ENCODE measurements at regions not wholly inside any gene's neighbourhood (a gene's known extent, or its start where the extent isn't known, plus 50 kb on each side); places are given as distances from the start of the nearest gene placed in this dataset.

DNA sequence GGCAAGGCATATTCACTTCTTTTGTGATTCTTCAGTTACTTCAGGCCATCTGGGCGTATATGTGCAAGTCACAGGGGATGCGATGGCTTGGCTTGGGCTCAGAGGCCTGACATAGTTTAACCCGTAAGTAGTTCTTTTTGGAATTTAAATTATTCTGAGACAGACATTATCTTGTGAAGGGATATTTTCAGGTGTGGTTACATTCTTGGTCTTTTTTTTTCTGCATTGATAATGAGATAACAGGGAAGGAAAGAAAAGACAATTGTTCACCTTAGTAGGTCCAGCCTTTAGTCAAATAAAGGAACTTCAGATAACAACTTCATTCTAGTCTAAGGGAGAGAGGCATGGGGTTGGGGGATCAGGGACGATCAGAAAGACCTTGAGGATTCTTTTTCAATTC is 74.8 kb downstream of the TEX13C start:
- no peak overlapping the region for H3K27ac ChIP-seq
- H3K4me3 ChIP-seq, result no peak overlapping the region
- H3K27me3 ChIP-seq, result no peaks in the 10 kb centered on the region
- H3K4me1 ChIP-seq, result no peaks in the 10 kb centered on the region
- TF ChIP-seq, protein P1, sequence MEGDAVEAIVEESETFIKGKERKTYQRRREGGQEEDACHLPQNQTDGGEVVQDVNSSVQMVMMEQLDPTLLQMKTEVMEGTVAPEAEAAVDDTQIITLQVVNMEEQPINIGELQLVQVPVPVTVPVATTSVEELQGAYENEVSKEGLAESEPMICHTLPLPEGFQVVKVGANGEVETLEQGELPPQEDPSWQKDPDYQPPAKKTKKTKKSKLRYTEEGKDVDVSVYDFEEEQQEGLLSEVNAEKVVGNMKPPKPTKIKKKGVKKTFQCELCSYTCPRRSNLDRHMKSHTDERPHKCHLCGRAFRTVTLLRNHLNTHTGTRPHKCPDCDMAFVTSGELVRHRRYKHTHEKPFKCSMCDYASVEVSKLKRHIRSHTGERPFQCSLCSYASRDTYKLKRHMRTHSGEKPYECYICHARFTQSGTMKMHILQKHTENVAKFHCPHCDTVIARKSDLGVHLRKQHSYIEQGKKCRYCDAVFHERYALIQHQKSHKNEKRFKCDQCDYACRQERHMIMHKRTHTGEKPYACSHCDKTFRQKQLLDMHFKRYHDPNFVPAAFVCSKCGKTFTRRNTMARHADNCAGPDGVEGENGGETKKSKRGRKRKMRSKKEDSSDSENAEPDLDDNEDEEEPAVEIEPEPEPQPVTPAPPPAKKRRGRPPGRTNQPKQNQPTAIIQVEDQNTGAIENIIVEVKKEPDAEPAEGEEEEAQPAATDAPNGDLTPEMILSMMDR (IDR thresholded peaks at IDR 0.05), result no peak
- no peaks in the 10 kb centered on the region for H3K36me3 ChIP-seq
- intact Hi-C loops (cut with DNase I), result no loop called here
- H3K9me3 ChIP-seq, result no peaks in the 10 kb centered on the region
- no peak for DNase-seq (ENCODE audit: low spot score in 2 of 2)

DNA sequence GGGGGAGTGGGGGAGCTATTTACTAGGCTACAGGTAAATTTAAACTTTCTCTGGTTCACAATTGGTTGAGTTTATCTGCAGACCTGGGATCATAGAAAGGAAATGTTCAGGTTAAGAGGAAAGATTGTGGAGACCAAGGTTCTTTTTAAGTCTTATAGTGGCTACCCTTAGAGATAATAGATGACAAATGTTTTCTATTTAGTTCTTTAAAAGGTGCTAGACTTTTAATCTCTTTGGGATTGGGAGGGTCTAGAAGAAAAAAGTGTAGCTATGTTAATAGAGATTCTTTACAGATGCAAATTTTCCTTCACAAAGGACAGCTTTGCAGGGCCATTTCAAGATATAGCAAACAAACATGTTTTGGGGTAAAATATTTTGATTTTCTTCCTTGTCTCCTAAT is 76.0 kb downstream of the TEX13C start:
- TF ChIP-seq, protein P1 (IDR thresholded peaks at IDR 0.05), result no peak
- Histone ChIP-seq H3K27me3 (no peaks in the 10 kb centered on the region), H3K9me3 (no peaks in the 10 kb centered on the region), H3K27ac (no peak overlapping the region), H3K36me3 (no peaks in the 10 kb centered on the region), H3K4me3 (no peak overlapping the region), H3K4me1 (no peaks in the 10 kb centered on the region)
- DNase-seq (ENCODE audit: low spot score in 2 of 2), result no peak
- intact Hi-C loops (cut with DNase I), result no loop called here

GRCh38 chrX:125398959-125399440 is 79.3 kb downstream of the TEX13C start:
- TF ChIP-seq, protein P1 (IDR thresholded peaks at IDR 0.05), result no peak
- DNase-seq (ENCODE audit: low spot score in 2 of 2), result no peak
- intact Hi-C loops (cut with DNase I), result no loop called here

GRCh38 chrX:125402807-125403206 is 83.1 kb downstream of the TEX13C start:
- Histone ChIP-seq H3K4me3 (no peak overlapping the region), H3K36me3 (no peaks in the 10 kb centered on the region), H3K9me3 (no peaks in the 10 kb centered on the region), H3K27me3 (no peaks in the 10 kb centered on the region), H3K27ac (no peak overlapping the region), H3K4me1 (no peaks in the 10 kb centered on the region)
- DNase-seq (ENCODE audit: low spot score in 2 of 2), result no peak
- TF ChIP-seq, protein P1 (IDR thresholded peaks at IDR 0.05), result no peak
- intact Hi-C loops (cut with DNase I), result no loop called here

More at GRCh38 chrX:125398959-125399440, 79.3 kb downstream of the TEX13C start:
- H3K9me3 ChIP-seq, result no peaks in the 10 kb centered on the region
- no peak overlapping the region for H3K4me3 ChIP-seq
- no peaks in the 10 kb centered on the region for H3K27me3 ChIP-seq
- no peak overlapping the region for H3K27ac ChIP-seq
- no peaks in the 10 kb centered on the region for H3K36me3 ChIP-seq
- no peaks in the 10 kb centered on the region for H3K4me1 ChIP-seq

DNA sequence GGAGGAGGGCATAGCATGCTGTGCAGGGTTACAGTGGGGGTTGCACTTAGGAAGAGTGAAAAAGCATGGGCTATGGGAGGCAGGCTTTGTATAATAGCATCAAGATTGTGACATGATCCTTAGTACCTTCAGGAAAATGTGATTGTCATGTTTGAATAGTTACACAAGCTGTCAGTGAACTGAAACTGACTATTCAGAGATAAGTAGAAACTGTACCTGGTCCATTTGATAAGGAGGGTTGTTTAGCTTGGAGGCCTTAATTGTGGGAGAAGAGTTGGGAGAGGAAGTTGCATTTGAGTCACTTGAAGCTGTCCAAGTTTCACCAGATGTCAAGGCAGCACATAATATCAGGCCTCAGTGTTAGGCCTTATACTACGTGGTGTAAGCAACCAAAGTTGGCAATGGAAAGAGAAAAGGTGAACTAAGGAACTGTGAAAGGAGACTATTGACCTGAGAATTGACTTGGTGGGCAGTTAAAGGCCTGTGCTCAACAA is 85.0 kb downstream of the TEX13C start:
- intact Hi-C loops (cut with DNase I), result no loop called here
- DNase-seq (ENCODE audit: low spot score in 2 of 2), result no peak
- TF ChIP-seq, protein P1 (IDR thresholded peaks at IDR 0.05), result no peak
- no peaks in the 10 kb centered on the region for H3K36me3 ChIP-seq
- H3K27ac ChIP-seq, result no peak overlapping the region
- no peak overlapping the region for H3K4me3 ChIP-seq
- H3K9me3 ChIP-seq, result no peaks in the 10 kb centered on the region
- no peaks in the 10 kb centered on the region for H3K27me3 ChIP-seq
- H3K4me1 ChIP-seq, result no peaks in the 10 kb centered on the region

GRCh38 chrX:125405339-125405738 is 85.7 kb downstream of the TEX13C start:
- no peaks in the 10 kb centered on the region for H3K9me3 ChIP-seq
- H3K4me3 ChIP-seq, result no peak overlapping the region
- no peaks in the 10 kb centered on the region for H3K27me3 ChIP-seq
- intact Hi-C loops (cut with DNase I), result no loop called here
- no peaks in the 10 kb centered on the region for H3K4me1 ChIP-seq
- TF ChIP-seq, protein P1 (IDR thresholded peaks at IDR 0.05), result no peak
- no peaks in the 10 kb centered on the region for H3K36me3 ChIP-seq
- no peak for DNase-seq (ENCODE audit: low spot score in 2 of 2)
- no peak overlapping the region for H3K27ac ChIP-seq

Measured in ascending aorta (tissue), 2 donors.